KMS-11 (cell line): ENCODE measurements at regions not wholly inside any gene's neighbourhood (a gene's known extent, or its start where the extent isn't known, plus 50 kb on each side); places are given as distances from the start of the nearest gene placed in this dataset.

Experiments
- H2AFZ ChIP-seq: fragments of 200-600 bp; sonication (generic); 2 replicates; pipeline ENCODE4 v1.6.1; 2016; ENCODE audit warnings: antibody characterized with exemption, mixed run types, low read depth
- H3K27ac ChIP-seq: fragments of 200-600 bp; sonication (generic); 2 replicates; pipeline ENCODE4 v1.6.1; 2016; ENCODE audit warnings: mild to moderate bottlenecking, mixed run types
- H3K27me3 ChIP-seq: fragments of 200-600 bp; sonication (generic); 2 replicates; pipeline ENCODE4 v1.6.1; 2017; ENCODE audit warnings: mild to moderate bottlenecking, low read depth, mixed run types, moderate library complexity; ENCODE audit not compliant: insufficient read depth
- H3K36me3 ChIP-seq: fragments of 200-600 bp; sonication (generic); 2 replicates; pipeline ENCODE4 v1.6.1; 2017; ENCODE audit warnings: mild to moderate bottlenecking, mixed run types; ENCODE audit not compliant: insufficient read depth
- H3K4me1 ChIP-seq: fragments of 200-600 bp; sonication (generic); 2 replicates; pipeline ENCODE4 v1.6.1; 2016; ENCODE audit warnings: mild to moderate bottlenecking, low read depth, mixed run types; ENCODE audit not compliant: poor library complexity, severe bottlenecking
- H3K4me2 ChIP-seq: fragments of 200-600 bp; sonication (generic); 2 replicates; pipeline ENCODE4 v1.7.0; 2016; ENCODE audit warnings: mild to moderate bottlenecking, mixed run types
- H3K4me3 ChIP-seq: fragments of 200-600 bp; sonication (generic); IDR thresholded peaks from 2 replicates; pipeline ENCODE4 v1.6.1; 2017; ENCODE audit warnings: low read depth, low read length, mixed read lengths; ENCODE audit not compliant: insufficient read depth
- H3K79me2 ChIP-seq: fragments of 200-600 bp; sonication (generic); 2 replicates; pipeline ENCODE4 v1.6.1; 2016; ENCODE audit warnings: low read depth, mixed run types; ENCODE audit not compliant: insufficient read depth
- H3K9ac ChIP-seq: fragments of 200-600 bp; sonication (generic); 2 replicates; pipeline ENCODE4 v1.6.1; 2016; ENCODE audit warnings: mild to moderate bottlenecking, mixed run types
- H4K20me1 ChIP-seq: fragments of 200-600 bp; sonication (generic); 2 replicates; pipeline ENCODE4 v1.6.1; 2016; ENCODE audit warnings: mild to moderate bottlenecking, mixed run types; ENCODE audit not compliant: insufficient read depth
- CTCF ChIP-seq: fragments of 200-600 bp; sonication (generic); conservative IDR thresholded peaks from 2 replicates; pipeline ENCODE4 v1.6.1; 2017; ENCODE audit warnings: low read depth, mild to moderate bottlenecking, antibody characterized with exemption, low read length, moderate library complexity, mixed read lengths

- no peak overlapping the region for H3K4me2 ChIP-seq
- no peaks in the 10 kb centered on the region for H3K79me2 ChIP-seq
Observed at GRCh38 chr9:80787636-80788035, 901.7 kb downstream of the TLE1 start.

GRCh38 chr9:80784647-80785046 is 904.7 kb downstream of the TLE1 start:
- no peak overlapping the region for H3K4me2 ChIP-seq
- no peaks in the 10 kb centered on the region for H3K36me3 ChIP-seq
- H4K20me1 ChIP-seq = no peaks in the 10 kb centered on the region
- no peak overlapping the region for H3K4me3 ChIP-seq
- no peak overlapping the region for H3K27ac ChIP-seq
- H3K27me3 ChIP-seq = no peaks in the 10 kb centered on the region
- no peak overlapping the region for H3K9ac ChIP-seq
- H3K4me1 ChIP-seq = no peaks in the 10 kb centered on the region
- no peak for TF ChIP-seq CTCF
- H3K79me2 ChIP-seq = no peaks in the 10 kb centered on the region
- no peak overlapping the region for H2AFZ ChIP-seq

More at GRCh38 chr9:80787636-80788035, 901.7 kb downstream of the TLE1 start:
- Histone ChIP-seq H4K20me1 (no peaks in the 10 kb centered on the region), H2AFZ (no peak overlapping the region), H3K4me3 (no peak overlapping the region), H3K9ac (no peak overlapping the region), H3K4me1 (no peaks in the 10 kb centered on the region), H3K27me3 (no peaks in the 10 kb centered on the region), H3K27ac (no peak overlapping the region), H3K36me3 (no peaks in the 10 kb centered on the region)
- no peak for TF ChIP-seq CTCF

- H3K4me1 ChIP-seq = no peaks in the 10 kb centered on the region
- no peak for TF ChIP-seq CTCF
Observed at GRCh38 chr9:80775971-80776370, 913.4 kb downstream of the TLE1 start.

GRCh38 chr9:80775530-80775929 is 913.8 kb downstream of the TLE1 start:
- Histone ChIP-seq H3K79me2 (no peaks in the 10 kb centered on the region), H3K36me3 (no peaks in the 10 kb centered on the region), H3K9ac (no peak overlapping the region), H3K4me1 (no peaks in the 10 kb centered on the region), H3K27ac (no peak overlapping the region), H2AFZ (no peak overlapping the region), H4K20me1 (no peaks in the 10 kb centered on the region), H3K4me2 (no peak overlapping the region), H3K27me3 (no peaks in the 10 kb centered on the region), H3K4me3 (no peak overlapping the region)
- TF ChIP-seq CTCF = no peak

More at GRCh38 chr9:80775971-80776370, 913.4 kb downstream of the TLE1 start:
- no peaks in the 10 kb centered on the region for H3K79me2 ChIP-seq
- H3K36me3 ChIP-seq = no peaks in the 10 kb centered on the region
- H3K27me3 ChIP-seq = no peaks in the 10 kb centered on the region
- H3K4me2 ChIP-seq = no peak overlapping the region
- no peak overlapping the region for H2AFZ ChIP-seq
- no peak overlapping the region for H3K9ac ChIP-seq
- no peak overlapping the region for H3K27ac ChIP-seq
- no peak overlapping the region for H3K4me3 ChIP-seq
- no peaks in the 10 kb centered on the region for H4K20me1 ChIP-seq
